ENCODE measurements at regions not wholly inside any gene's neighbourhood (a gene's known extent, or its start where the extent isn't known, plus 50 kb on each side); places are given as distances from the start of the nearest gene placed in this dataset.
A peak's percentile ranks its signal among the peaks of the same experiment; 100 is the strongest.

DNA sequence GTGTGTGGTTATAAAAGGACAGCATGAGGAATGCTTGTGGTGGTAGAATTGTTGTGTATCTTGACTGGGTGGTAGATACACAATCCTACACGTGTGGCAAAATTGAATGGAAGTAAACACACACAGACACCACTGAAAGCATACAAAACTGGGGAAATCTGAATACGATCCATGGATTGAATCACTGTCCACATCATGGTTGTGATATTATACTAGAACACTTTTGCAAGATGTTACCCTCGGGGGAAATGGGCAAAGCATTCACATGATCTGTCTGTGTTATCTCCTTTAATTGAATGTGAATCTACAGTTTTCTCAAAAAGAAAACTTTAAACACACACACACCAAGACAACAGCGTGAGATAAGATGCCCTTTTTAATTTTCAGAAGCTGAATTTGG, 165.2 kb upstream of the CELF2 start:
- Histone ChIP-seq H3K4me1 (ENCODE audit: control insufficient read depth in 2 of 3, insufficient read depth in 2 of 3, low read depth in 1 of 3, low read length in 3 of 3) (no peaks in the 10 kb centered on the region), H3K9me3 (ENCODE audit: control insufficient read depth in 2 of 3, insufficient read depth in 1 of 3, low read length in 3 of 3) (no peaks in the 10 kb centered on the region), H3K27ac (ENCODE audit: low read depth in 2 of 2, low read length in 2 of 2) (no peak overlapping the region), H3K36me3 (ENCODE audit: control insufficient read depth in 2 of 3, insufficient read depth in 3 of 3, low read length in 3 of 3) (no peaks in the 10 kb centered on the region), H3K4me3 (ENCODE audit: low read length in 3 of 3) (no peak overlapping the region), H3K9ac (ENCODE audit: low read length in 3 of 3) (no peak overlapping the region), H3K27me3 (ENCODE audit: control insufficient read depth, insufficient read depth, low read length) (no peaks in the 10 kb centered on the region)
- DNase-seq = no peak
- no peak for FAIRE-seq
- intact Hi-C loops (cut with DNase I) = no loop called here
- TF ChIP-seq, protein P1, sequence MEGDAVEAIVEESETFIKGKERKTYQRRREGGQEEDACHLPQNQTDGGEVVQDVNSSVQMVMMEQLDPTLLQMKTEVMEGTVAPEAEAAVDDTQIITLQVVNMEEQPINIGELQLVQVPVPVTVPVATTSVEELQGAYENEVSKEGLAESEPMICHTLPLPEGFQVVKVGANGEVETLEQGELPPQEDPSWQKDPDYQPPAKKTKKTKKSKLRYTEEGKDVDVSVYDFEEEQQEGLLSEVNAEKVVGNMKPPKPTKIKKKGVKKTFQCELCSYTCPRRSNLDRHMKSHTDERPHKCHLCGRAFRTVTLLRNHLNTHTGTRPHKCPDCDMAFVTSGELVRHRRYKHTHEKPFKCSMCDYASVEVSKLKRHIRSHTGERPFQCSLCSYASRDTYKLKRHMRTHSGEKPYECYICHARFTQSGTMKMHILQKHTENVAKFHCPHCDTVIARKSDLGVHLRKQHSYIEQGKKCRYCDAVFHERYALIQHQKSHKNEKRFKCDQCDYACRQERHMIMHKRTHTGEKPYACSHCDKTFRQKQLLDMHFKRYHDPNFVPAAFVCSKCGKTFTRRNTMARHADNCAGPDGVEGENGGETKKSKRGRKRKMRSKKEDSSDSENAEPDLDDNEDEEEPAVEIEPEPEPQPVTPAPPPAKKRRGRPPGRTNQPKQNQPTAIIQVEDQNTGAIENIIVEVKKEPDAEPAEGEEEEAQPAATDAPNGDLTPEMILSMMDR (IDR thresholded peaks at IDR 0.05; ENCODE audit: borderline replicate concordance, extremely low read depth, insufficient read depth) = no peak

GRCh38 chr10:10853954-10854353, 163.7 kb upstream of the CELF2 start:
- TF ChIP-seq, protein P1 (IDR thresholded peaks at IDR 0.05; ENCODE audit: borderline replicate concordance, extremely low read depth, insufficient read depth) = no peak
- Histone ChIP-seq H3K9me3 (ENCODE audit: control insufficient read depth in 2 of 3, insufficient read depth in 1 of 3, low read length in 3 of 3) (no peaks in the 10 kb centered on the region), H3K4me1 (ENCODE audit: control insufficient read depth in 2 of 3, insufficient read depth in 2 of 3, low read depth in 1 of 3, low read length in 3 of 3) (no peaks in the 10 kb centered on the region), H3K27me3 (ENCODE audit: control insufficient read depth, insufficient read depth, low read length) (no peaks in the 10 kb centered on the region), H3K9ac (ENCODE audit: low read length in 3 of 3) (no peak overlapping the region), H3K36me3 (ENCODE audit: control insufficient read depth in 2 of 3, insufficient read depth in 3 of 3, low read length in 3 of 3) (no peaks in the 10 kb centered on the region), H3K27ac (ENCODE audit: low read depth in 2 of 2, low read length in 2 of 2) (no peak overlapping the region), H3K4me3 (ENCODE audit: low read length in 3 of 3) (no peak overlapping the region)
- no peak for DNase-seq
- intact Hi-C loops (cut with DNase I) = no loop called here
- no peak for FAIRE-seq

GRCh38 chr10:10854725-10855124, 162.9 kb upstream of the CELF2 start:
- TF ChIP-seq, protein P1 (IDR thresholded peaks at IDR 0.05; ENCODE audit: borderline replicate concordance, extremely low read depth, insufficient read depth) = no peak
- Histone ChIP-seq H3K27ac (ENCODE audit: low read depth in 2 of 2, low read length in 2 of 2) (no peak overlapping the region), H3K4me3 (ENCODE audit: low read length in 3 of 3) (no peak overlapping the region), H3K9me3 (ENCODE audit: control insufficient read depth in 2 of 3, insufficient read depth in 1 of 3, low read length in 3 of 3) (no peaks in the 10 kb centered on the region), H3K4me1 (ENCODE audit: control insufficient read depth in 2 of 3, insufficient read depth in 2 of 3, low read depth in 1 of 3, low read length in 3 of 3) (no peaks in the 10 kb centered on the region), H3K27me3 (ENCODE audit: control insufficient read depth, insufficient read depth, low read length) (no peaks in the 10 kb centered on the region), H3K9ac (ENCODE audit: low read length in 3 of 3) (no peak overlapping the region), H3K36me3 (ENCODE audit: control insufficient read depth in 2 of 3, insufficient read depth in 3 of 3, low read length in 3 of 3) (no peaks in the 10 kb centered on the region)
- DNase-seq = peak in 4 of 5 donors; percentile 32 to 56 (median 43)
- intact Hi-C loops (cut with DNase I) = no loop called here
- no peak for FAIRE-seq

GRCh38 chr10:10855151-10855581, 162.5 kb upstream of the CELF2 start:
- Histone ChIP-seq H3K36me3 (ENCODE audit: control insufficient read depth in 2 of 3, insufficient read depth in 3 of 3, low read length in 3 of 3) (no peaks in the 10 kb centered on the region), H3K9ac (ENCODE audit: low read length in 3 of 3) (no peak overlapping the region), H3K27ac (ENCODE audit: low read depth in 2 of 2, low read length in 2 of 2) (no peak overlapping the region), H3K4me1 (ENCODE audit: control insufficient read depth in 2 of 3, insufficient read depth in 2 of 3, low read depth in 1 of 3, low read length in 3 of 3) (no peaks in the 10 kb centered on the region), H3K4me3 (ENCODE audit: low read length in 3 of 3) (no peak overlapping the region), H3K9me3 (ENCODE audit: control insufficient read depth in 2 of 3, insufficient read depth in 1 of 3, low read length in 3 of 3) (no peaks in the 10 kb centered on the region), H3K27me3 (ENCODE audit: control insufficient read depth, insufficient read depth, low read length) (no peaks in the 10 kb centered on the region)
- no peak for FAIRE-seq
- intact Hi-C loops (cut with DNase I) = no loop called here
- TF ChIP-seq, protein P1 (IDR thresholded peaks at IDR 0.05; ENCODE audit: borderline replicate concordance, extremely low read depth, insufficient read depth) = no peak
- DNase-seq = peak in 1 of 5 donors; percentile 29

Measured in kidney (tissue), 13 donors.